PC-3 (cell line): ENCODE measurements at regions not wholly inside any gene's neighbourhood (a gene's known extent, or its start where the extent isn't known, plus 50 kb on each side); places are given as distances from the start of the nearest gene placed in this dataset.

ENCODE experiments used
- EZH2 ChIP-seq: fragments of 300-600 bp; sonication (generic); IDR thresholded peaks from one replicate; pipeline ENCODE4 v1.6.1; 2017; ENCODE audit warnings: antibody characterized with exemption, mild to moderate bottlenecking, low read length; ENCODE audit not compliant: unreplicated experiment
- EZH2phosphoT487 ChIP-seq: fragments of 300-600 bp; sonication (generic); IDR thresholded peaks from 2 replicates; pipeline ENCODE4 v1.6.1; 2018; ENCODE audit warnings: mild to moderate bottlenecking, antibody characterized with exemption, low read length, borderline replicate concordance
- TF ChIP-seq, protein P1 (sequence below): fragments of 300-600 bp; sonication (generic); conservative IDR thresholded peaks from 2 replicates; pipeline ENCODE4 v1.5.1; 2017; ENCODE audit warnings: antibody characterized with exemption, low read depth, mild to moderate bottlenecking, low read length

DNA sequence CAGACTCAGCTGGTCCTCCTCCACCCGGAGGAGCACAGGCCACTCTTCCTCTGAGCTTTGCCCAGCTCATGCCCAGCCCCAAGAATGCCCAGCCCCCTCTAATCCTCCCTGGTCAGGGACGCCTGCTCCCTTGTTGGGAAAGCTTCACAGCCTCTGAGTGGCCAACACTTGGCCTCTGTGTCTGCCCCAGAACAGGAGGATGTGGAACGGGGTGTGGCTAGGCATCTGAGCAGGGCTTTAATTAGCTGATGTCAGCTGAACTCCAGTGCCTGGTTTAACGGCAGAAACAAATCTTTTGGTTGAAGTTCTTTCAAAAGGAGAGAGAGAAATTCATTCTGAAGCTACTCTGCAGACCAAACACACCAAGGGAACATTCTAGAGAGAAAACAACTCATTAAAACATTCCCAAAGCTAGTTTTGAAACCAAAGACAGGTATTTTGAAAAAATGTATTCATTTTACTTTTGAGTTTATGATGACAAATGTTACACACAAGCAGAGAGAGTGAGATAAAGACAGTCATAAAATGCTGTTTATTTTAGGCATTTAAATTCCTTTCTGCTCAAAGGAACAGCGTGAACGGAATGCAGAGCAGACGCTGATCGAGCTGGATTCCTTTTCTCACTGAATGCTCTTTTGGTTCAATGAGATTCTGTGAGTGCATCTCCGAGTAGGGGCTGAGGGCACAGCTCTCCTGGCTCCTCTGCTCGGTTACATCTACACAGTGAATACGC, 63.8 kb downstream of the RTP5 start:
- TF ChIP-seq, protein P1, sequence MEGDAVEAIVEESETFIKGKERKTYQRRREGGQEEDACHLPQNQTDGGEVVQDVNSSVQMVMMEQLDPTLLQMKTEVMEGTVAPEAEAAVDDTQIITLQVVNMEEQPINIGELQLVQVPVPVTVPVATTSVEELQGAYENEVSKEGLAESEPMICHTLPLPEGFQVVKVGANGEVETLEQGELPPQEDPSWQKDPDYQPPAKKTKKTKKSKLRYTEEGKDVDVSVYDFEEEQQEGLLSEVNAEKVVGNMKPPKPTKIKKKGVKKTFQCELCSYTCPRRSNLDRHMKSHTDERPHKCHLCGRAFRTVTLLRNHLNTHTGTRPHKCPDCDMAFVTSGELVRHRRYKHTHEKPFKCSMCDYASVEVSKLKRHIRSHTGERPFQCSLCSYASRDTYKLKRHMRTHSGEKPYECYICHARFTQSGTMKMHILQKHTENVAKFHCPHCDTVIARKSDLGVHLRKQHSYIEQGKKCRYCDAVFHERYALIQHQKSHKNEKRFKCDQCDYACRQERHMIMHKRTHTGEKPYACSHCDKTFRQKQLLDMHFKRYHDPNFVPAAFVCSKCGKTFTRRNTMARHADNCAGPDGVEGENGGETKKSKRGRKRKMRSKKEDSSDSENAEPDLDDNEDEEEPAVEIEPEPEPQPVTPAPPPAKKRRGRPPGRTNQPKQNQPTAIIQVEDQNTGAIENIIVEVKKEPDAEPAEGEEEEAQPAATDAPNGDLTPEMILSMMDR = no peak
- no peak for TF ChIP-seq EZH2phosphoT487
- no peak for TF ChIP-seq EZH2
